ENCODE measurements at regions not wholly inside any gene's neighbourhood (a gene's known extent, or its start where the extent isn't known, plus 50 kb on each side); places are given as distances from the start of the nearest gene placed in this dataset.

GRCh38 chr5:4555725-4556285 is 584.3 kb upstream of the ADAMTS16 start:
- Histone ChIP-seq H3K36me3 (ENCODE audit: control insufficient read depth in 2 of 3, insufficient read depth in 3 of 3, low read length in 3 of 3) (no peaks in the 10 kb centered on the region), H3K27ac (ENCODE audit: low read depth, low read length) (no peak overlapping the region), H3K4me1 (ENCODE audit: control insufficient read depth in 2 of 2, insufficient read depth in 2 of 2, low read length in 2 of 2) (no peaks in the 10 kb centered on the region), H3K4me3 (ENCODE audit: low read length) (no peak overlapping the region), H3K27me3 (ENCODE audit: control insufficient read depth in 2 of 2, insufficient read depth in 2 of 2, low read length in 2 of 2) (no peaks in the 10 kb centered on the region), H3K9me3 (ENCODE audit: control insufficient read depth in 2 of 3, low read length in 3 of 3) (no peaks in the 10 kb centered on the region)
- Mint-ChIP-seq H3K27ac (no peak overlapping the region), H3K4me3 (no peak overlapping the region), H3K36me3 (no peaks in the 10 kb centered on the region), H3K4me1 (no peaks in the 10 kb centered on the region), H3K9me3 (peaks cover 2 to 22% (median 8%) of the 10 kb centered on the region in 11 donors), H3K27me3 (no peaks in the 10 kb centered on the region)
- ATAC-seq (no peak), DNase-seq (no peak)
- CTCF ChIA-PET: no interaction called here
- POLR2A ChIA-PET: no interaction called here
- intact Hi-C loops (cut with micrococcal nuclease): no loop called here

- Histone ChIP-seq H3K36me3 (ENCODE audit: control insufficient read depth in 2 of 3, insufficient read depth in 3 of 3, low read length in 3 of 3) (no peaks in the 10 kb centered on the region), H3K4me1 (ENCODE audit: control insufficient read depth in 2 of 2, insufficient read depth in 2 of 2, low read length in 2 of 2) (no peaks in the 10 kb centered on the region), H3K27me3 (ENCODE audit: control insufficient read depth in 2 of 2, insufficient read depth in 2 of 2, low read length in 2 of 2) (no peaks in the 10 kb centered on the region), H3K9me3 (ENCODE audit: control insufficient read depth in 2 of 3, low read length in 3 of 3) (no peaks in the 10 kb centered on the region), H3K4me3 (ENCODE audit: low read length) (no peak overlapping the region), H3K27ac (ENCODE audit: low read depth, low read length) (no peak overlapping the region)
- Mint-ChIP-seq H3K27ac (no peak overlapping the region), H3K4me3 (no peak overlapping the region), H3K9me3 (peaks cover 1 to 37% (median 15%) of the 10 kb centered on the region in 11 donors), H3K36me3 (peaks cover 0 to 4% (median 0%) of the 10 kb centered on the region in 5 donors), H3K27me3 (no peaks in the 10 kb centered on the region), H3K4me1 (no peaks in the 10 kb centered on the region)
- CTCF ChIA-PET: no interaction called here
- no peak for ATAC-seq
- no peak for DNase-seq
- intact Hi-C loops (cut with micrococcal nuclease): no loop called here
- POLR2A ChIA-PET: no interaction called here
Observed at GRCh38 chr5:4561403-4561802, 578.7 kb upstream of the ADAMTS16 start.

- no peak overlapping the region for H3K4me3 ChIP-seq (ENCODE audit: low read length)
- H3K27ac ChIP-seq (ENCODE audit: low read depth, low read length): no peak overlapping the region
- intact Hi-C loops (cut with micrococcal nuclease): no loop called here
- no peaks in the 10 kb centered on the region for H3K36me3 ChIP-seq (ENCODE audit: control insufficient read depth in 2 of 3, insufficient read depth in 3 of 3, low read length in 3 of 3)
- ChIA-PET CTCF (no interaction called here), POLR2A (no interaction called here)
- no peaks in the 10 kb centered on the region for H3K4me1 ChIP-seq (ENCODE audit: control insufficient read depth in 2 of 2, insufficient read depth in 2 of 2, low read length in 2 of 2)
- Mint-ChIP-seq H3K4me3 (no peak overlapping the region), H3K27ac (no peak overlapping the region), H3K27me3 (no peaks in the 10 kb centered on the region), H3K9me3 (peaks cover 4 to 35% (median 14%) of the 10 kb centered on the region in 11 donors), H3K36me3 (peaks cover 0 to 4% (median 0%) of the 10 kb centered on the region in 5 donors), H3K4me1 (no peaks in the 10 kb centered on the region)
- DNase-seq: no peak
- H3K27me3 ChIP-seq (ENCODE audit: control insufficient read depth in 2 of 2, insufficient read depth in 2 of 2, low read length in 2 of 2): no peaks in the 10 kb centered on the region
- ATAC-seq: no peak
- H3K9me3 ChIP-seq (ENCODE audit: control insufficient read depth in 2 of 3, low read length in 3 of 3): no peaks in the 10 kb centered on the region
Observed at GRCh38 chr5:4563400-4563799, 576.7 kb upstream of the ADAMTS16 start.

- no peaks in the 10 kb centered on the region for H3K27me3 Mint-ChIP-seq
- DNase-seq (no peak), ATAC-seq (no peak)
- H3K27ac Mint-ChIP-seq: no peak overlapping the region
- Histone ChIP-seq H3K27ac (ENCODE audit: low read depth, low read length) (no peak overlapping the region), H3K4me3 (ENCODE audit: low read length) (no peak overlapping the region), H3K27me3 (ENCODE audit: control insufficient read depth in 2 of 2, insufficient read depth in 2 of 2, low read length in 2 of 2) (no peaks in the 10 kb centered on the region), H3K9me3 (ENCODE audit: control insufficient read depth in 2 of 3, low read length in 3 of 3) (no peaks in the 10 kb centered on the region), H3K4me1 (ENCODE audit: control insufficient read depth in 2 of 2, insufficient read depth in 2 of 2, low read length in 2 of 2) (no peaks in the 10 kb centered on the region), H3K36me3 (ENCODE audit: control insufficient read depth in 2 of 3, insufficient read depth in 3 of 3, low read length in 3 of 3) (no peaks in the 10 kb centered on the region)
- intact Hi-C loops (cut with micrococcal nuclease): no loop called here
- peaks cover 0 to 5% (median 0%) of the 10 kb centered on the region in 5 donors for H3K36me3 Mint-ChIP-seq
- H3K4me3 Mint-ChIP-seq: no peak overlapping the region
- H3K4me1 Mint-ChIP-seq: no peaks in the 10 kb centered on the region
- peaks cover 1 to 13% (median 6%) of the 10 kb centered on the region in 11 donors for H3K9me3 Mint-ChIP-seq
- ChIA-PET CTCF (no interaction called here), POLR2A (no interaction called here)
Observed at GRCh38 chr5:4570047-4570995, 569.8 kb upstream of the ADAMTS16 start.

GRCh38 chr5:4571248-4571948 is 568.7 kb upstream of the ADAMTS16 start:
- ChIA-PET CTCF (no interaction called here), POLR2A (no interaction called here)
- Histone ChIP-seq H3K27ac (ENCODE audit: low read depth, low read length) (no peak overlapping the region), H3K27me3 (ENCODE audit: control insufficient read depth in 2 of 2, insufficient read depth in 2 of 2, low read length in 2 of 2) (no peaks in the 10 kb centered on the region), H3K4me3 (ENCODE audit: low read length) (no peak overlapping the region), H3K36me3 (ENCODE audit: control insufficient read depth in 2 of 3, insufficient read depth in 3 of 3, low read length in 3 of 3) (no peaks in the 10 kb centered on the region), H3K9me3 (ENCODE audit: control insufficient read depth in 2 of 3, low read length in 3 of 3) (no peaks in the 10 kb centered on the region), H3K4me1 (ENCODE audit: control insufficient read depth in 2 of 2, insufficient read depth in 2 of 2, low read length in 2 of 2) (no peaks in the 10 kb centered on the region)
- DNase-seq (no peak), ATAC-seq (no peak)
- H3K9me3 Mint-ChIP-seq: peaks cover 0 to 13% (median 7%) of the 10 kb centered on the region in 11 donors
- H3K27me3 Mint-ChIP-seq: no peaks in the 10 kb centered on the region
- H3K4me3 Mint-ChIP-seq: no peak overlapping the region
- intact Hi-C loops (cut with micrococcal nuclease): no loop called here
- peaks cover 0 to 5% (median 0%) of the 10 kb centered on the region in 5 donors for H3K36me3 Mint-ChIP-seq
- no peaks in the 10 kb centered on the region for H3K4me1 Mint-ChIP-seq
- H3K27ac Mint-ChIP-seq: no peak overlapping the region

- H3K4me1 ChIP-seq (ENCODE audit: control insufficient read depth in 2 of 2, insufficient read depth in 2 of 2, low read length in 2 of 2): no peaks in the 10 kb centered on the region
- Mint-ChIP-seq H3K9me3 (peaks cover 2 to 12% (median 7%) of the 10 kb centered on the region in 11 donors), H3K27ac (no peak overlapping the region), H3K4me1 (no peaks in the 10 kb centered on the region), H3K27me3 (no peaks in the 10 kb centered on the region), H3K36me3 (peaks cover 0 to 5% (median 0%) of the 10 kb centered on the region in 5 donors), H3K4me3 (no peak overlapping the region)
- intact Hi-C loops (cut with micrococcal nuclease): no loop called here
- CTCF ChIA-PET: no interaction called here
- no peak for ATAC-seq
- H3K36me3 ChIP-seq (ENCODE audit: control insufficient read depth in 2 of 3, insufficient read depth in 3 of 3, low read length in 3 of 3): no peaks in the 10 kb centered on the region
- H3K4me3 ChIP-seq (ENCODE audit: low read length): no peak overlapping the region
- no peak for DNase-seq
- POLR2A ChIA-PET: no interaction called here
- no peaks in the 10 kb centered on the region for H3K9me3 ChIP-seq (ENCODE audit: control insufficient read depth in 2 of 3, low read length in 3 of 3)
- H3K27ac ChIP-seq (ENCODE audit: low read depth, low read length): no peak overlapping the region
- H3K27me3 ChIP-seq (ENCODE audit: control insufficient read depth in 2 of 2, insufficient read depth in 2 of 2, low read length in 2 of 2): no peaks in the 10 kb centered on the region
Observed at GRCh38 chr5:4572311-4573100, 567.6 kb upstream of the ADAMTS16 start.
